ENCODE measurements at regions not wholly inside any gene's neighbourhood (a gene's known extent, or its start where the extent isn't known, plus 50 kb on each side); places are given as distances from the start of the nearest gene placed in this dataset.

DNA sequence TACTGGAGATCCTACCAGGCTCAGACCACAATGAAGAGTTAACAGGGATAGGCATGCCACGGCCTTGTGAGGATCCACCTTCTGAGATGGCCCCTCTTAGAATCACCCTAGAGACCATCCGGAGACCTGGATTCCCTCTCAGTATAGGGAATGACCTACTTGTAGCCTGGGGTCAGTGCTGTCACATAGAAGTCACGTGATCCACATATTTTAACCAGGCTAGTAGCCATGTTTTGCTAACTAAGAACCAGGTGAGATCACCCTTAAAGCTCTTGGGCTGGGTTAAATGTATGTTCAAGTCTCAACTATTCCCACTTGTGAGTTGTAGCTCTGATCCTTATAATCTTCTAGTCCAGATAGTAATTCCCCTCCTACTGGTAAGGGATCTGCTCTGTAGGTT, 215.4 kb downstream of the CCNG2 start:
- no peak for TF ChIP-seq CTCF (IDR thresholded peaks at IDR 0.05)
- no peak for TF ChIP-seq POLR2AphosphoS5 (IDR thresholded peaks at IDR 0.05)
